ENCODE measurements at regions not wholly inside any gene's neighbourhood (a gene's known extent, or its start where the extent isn't known, plus 50 kb on each side); places are given as distances from the start of the nearest gene placed in this dataset. TPM values are rescaled to one million over a fixed set of nuclear protein-coding genes. Genes with fewer than 3 reads are reported as not detected.

DNA sequence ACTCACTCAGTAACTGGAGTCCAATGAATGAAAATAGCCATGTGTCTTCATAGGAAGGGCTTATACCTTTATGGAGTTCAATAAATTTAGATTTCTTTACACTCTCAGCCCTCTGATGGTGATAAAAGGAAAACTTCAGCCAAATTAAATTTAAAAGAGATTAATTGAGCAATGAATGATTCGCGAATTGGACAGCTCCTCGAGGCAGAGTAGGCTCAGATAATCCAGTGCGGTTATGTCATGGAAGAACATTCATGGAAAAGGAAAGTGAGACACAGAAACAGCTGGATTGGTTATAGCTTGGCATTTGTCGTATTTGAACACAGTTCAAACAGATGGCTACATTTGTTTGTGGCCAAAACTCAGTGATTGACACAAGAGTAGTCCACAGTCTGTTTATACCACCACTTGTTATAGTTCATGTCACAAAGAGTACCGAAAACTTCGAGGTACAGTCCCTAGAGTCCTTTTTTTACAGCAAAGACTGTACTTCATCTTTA is 54.6 kb upstream of the TACR3 start:
- no peaks in the 10 kb centered on the region for H3K36me3 ChIP-seq (ENCODE audit: control insufficient read depth in 3 of 3, insufficient read depth in 3 of 3, low read length in 3 of 3)
- no peaks in the 10 kb centered on the region for H3K9me3 ChIP-seq (ENCODE audit: control insufficient read depth in 3 of 3, low read length in 3 of 3)
- no peak overlapping the region for H3K9ac ChIP-seq (ENCODE audit: low read depth in 1 of 3, low read length in 3 of 3)
- H3K27me3 ChIP-seq (ENCODE audit: control insufficient read depth in 3 of 3, insufficient read depth in 3 of 3, low read length in 3 of 3) = no peaks in the 10 kb centered on the region
- H3K4me3 ChIP-seq (ENCODE audit: low read length in 3 of 3) = no peak overlapping the region
- no peaks in the 10 kb centered on the region for H3K4me1 ChIP-seq (ENCODE audit: control insufficient read depth in 3 of 3, insufficient read depth in 3 of 3, low read length in 3 of 3)
- no peak overlapping the region for H3K27ac ChIP-seq (ENCODE audit: low read depth, low read length)

DNA sequence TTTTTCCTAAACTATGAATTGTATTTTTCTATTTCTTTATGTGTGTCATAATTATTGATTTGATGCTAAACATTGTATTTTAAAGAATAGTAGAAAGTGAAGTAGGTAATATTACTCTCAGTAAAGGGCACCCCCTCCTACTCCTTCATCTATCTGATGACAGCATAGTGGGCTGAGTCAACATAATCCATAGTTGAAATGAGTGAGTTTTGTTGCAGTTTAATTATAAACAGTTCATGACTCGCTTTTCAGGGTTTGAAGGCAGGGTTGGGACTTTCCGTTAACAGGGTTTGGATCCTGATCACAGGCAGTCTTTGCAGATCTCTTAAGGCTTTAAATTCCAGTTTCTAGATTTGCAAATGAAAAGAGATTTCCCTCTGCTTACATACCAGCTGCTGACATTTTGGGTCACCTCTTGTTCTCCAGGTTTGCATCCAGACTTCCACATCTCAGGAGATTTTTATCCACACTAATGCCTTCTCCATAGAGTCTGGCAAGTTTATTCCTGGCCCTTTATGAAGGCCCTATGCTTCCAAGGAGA is 54.0 kb upstream of the TACR3 start:
- no peak overlapping the region for H3K4me3 ChIP-seq (ENCODE audit: low read length in 3 of 3)
- H3K9me3 ChIP-seq (ENCODE audit: control insufficient read depth in 3 of 3, low read length in 3 of 3) = no peaks in the 10 kb centered on the region
- H3K27ac ChIP-seq (ENCODE audit: low read depth, low read length) = no peak overlapping the region
- no peaks in the 10 kb centered on the region for H3K36me3 ChIP-seq (ENCODE audit: control insufficient read depth in 3 of 3, insufficient read depth in 3 of 3, low read length in 3 of 3)
- no peaks in the 10 kb centered on the region for H3K27me3 ChIP-seq (ENCODE audit: control insufficient read depth in 3 of 3, insufficient read depth in 3 of 3, low read length in 3 of 3)
- no peaks in the 10 kb centered on the region for H3K4me1 ChIP-seq (ENCODE audit: control insufficient read depth in 3 of 3, insufficient read depth in 3 of 3, low read length in 3 of 3)
- no peak overlapping the region for H3K9ac ChIP-seq (ENCODE audit: low read depth in 1 of 3, low read length in 3 of 3)

Small RNAs in the stretch of these regions (small RNA-seq; reads per million reads assigned to genes)
- not detected for gene RNU6-635P
